NCI-H1694 (cell line): ENCODE measurements at regions not wholly inside any gene's neighbourhood (a gene's known extent, or its start where the extent isn't known, plus 50 kb on each side); places are given as distances from the start of the nearest gene placed in this dataset.
"Not testable (repeated sequence)": the region's sequence is repeated elsewhere in the genome, so short reads cannot be mapped to it uniquely, and the experiment has no call there.

Experiments used
- DNase-seq: peaks from one replicate; lab custom pipeline; 2025; lab: John Stamatoyannopoulos, UW

DNA sequence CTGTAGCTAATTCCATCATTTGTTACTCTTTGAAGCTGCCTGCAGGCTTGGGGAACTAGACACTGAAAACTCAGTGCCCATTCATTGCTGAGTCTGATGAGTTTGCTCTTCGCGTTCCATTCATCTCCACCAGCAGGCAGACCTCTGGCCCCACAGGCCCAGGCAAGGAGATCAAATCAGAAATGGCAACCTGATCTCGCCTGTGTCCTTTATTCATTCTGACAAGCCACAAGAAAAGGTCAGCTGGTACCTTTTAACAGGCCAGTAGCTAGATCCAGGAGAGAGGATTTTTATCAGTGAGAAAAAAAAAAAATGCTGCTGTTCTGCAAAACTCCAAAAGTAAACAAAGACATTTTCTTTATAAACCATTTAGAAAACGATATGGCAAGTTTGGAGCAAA lies 742.5 kb downstream of the ETS1 start:
- DNase-seq: no peak

DNA sequence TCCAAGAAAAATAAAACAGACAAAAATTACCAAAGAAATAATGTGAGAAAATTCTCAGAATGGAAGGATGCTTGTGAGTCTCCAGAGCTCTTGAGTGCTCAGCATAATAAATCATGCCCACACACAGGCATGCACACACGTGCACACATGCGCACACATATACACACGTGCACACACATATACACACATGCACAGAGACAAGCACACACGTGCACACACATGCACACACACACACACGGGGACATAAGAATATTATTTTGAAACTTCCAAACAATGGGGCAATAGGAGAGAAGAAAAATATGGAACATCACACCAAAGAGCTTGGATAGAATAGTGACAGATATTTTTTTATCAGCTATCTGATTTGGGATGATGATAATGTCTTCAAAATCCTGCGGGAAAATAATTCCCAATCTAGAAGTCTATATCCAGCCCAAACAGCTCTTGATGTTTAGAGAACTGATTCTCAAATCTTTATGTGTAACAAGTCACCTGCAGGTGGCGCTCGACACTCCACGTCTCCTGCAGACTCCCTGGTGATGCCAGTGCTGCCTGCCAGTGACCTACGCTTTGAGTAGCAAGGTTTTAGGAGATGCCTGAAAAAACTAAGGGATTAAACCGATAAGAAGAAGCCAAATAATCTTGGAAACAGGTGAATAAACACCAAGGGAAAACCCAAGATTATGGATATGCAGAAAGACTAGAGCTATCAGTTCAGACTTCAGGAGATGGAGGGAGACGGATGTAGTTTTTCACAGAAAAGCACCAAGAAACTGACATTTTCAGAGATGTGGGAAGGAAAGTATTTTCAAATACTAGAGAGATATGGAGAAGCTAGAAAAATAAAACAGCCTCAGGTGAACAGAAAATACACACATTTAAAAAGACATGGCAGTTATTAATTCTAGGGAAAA lies 743.6 kb downstream of the ETS1 start:
- DNase-seq: peak; percentile 26

DNA sequence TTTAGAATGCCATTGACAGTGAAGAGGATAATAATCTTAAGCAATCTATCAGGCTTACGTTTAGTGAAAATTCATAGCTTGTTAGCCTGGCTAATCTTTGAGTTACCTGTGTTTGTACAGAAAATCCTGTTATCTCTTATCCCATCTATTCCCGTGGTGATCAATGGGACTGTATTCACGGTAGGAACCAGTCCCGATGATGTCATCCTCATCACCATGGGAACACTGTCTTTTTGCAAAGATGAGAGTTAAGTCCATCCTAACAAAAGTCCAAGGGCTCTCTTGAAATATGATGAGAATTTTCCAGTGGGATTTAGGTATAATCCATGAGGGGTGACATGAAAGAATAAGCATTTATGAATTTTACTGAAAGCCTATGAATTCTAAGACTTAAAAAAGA lies 762.2 kb downstream of the ETS1 start:
- no peak for DNase-seq

DNA sequence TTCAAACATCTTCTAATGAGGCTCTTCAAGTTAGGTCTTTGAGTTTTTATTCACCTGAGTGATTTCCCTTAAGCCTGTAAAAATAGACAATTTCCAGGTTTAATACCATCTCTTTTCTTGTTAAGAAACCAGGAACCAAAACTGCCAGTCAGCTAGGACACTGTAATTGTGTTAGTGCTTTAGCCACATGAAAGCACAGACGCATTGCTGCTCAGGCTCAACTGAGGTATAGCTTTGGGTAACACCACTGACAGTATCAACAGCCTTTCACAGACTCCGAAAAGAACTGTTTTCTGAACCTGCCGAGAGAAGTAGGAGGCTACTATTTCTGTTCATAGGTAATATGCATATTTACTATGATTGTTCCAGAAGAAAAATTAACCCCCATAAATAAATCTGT lies 768.7 kb downstream of the ETS1 start:
- no peak for DNase-seq

DNA sequence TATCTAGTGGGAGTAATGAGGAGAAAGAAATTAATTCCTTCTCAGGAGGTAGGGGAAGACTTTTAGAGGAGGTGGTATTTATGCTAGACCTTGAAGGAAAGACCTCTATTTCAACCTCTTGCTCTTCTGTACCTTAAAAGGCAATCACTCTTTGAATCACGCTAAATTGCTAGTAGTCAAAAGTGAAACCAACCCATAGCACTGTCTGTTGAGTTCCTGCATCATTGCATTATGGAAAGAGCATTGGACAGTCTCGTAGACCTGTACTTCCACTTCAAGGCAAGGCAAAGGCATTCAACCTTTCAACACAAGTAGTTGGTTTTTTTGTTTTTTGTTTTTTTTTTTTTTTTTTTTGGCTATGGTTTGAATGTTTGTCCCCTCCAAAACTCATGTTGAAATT lies 770.4 kb downstream of the ETS1 start:
- DNase-seq: no peak

DNA sequence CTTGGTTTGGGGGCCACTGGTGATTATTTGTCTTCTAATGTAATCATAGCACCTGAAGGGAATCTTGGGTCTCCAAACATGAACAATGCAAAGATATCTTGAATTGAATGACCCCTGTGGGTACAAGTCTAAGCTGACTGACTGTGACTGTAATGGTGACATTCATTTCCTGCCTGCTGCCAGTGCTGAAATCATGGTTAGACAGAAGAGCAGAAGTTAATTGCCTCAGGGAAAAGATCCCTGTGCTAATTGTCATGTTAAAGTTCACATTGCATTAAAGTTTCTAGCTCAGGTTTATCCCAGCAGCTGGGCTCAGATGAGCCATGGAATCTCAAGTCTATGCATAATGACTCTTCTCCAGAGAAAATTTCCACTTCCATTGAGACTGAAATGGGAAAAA lies 772.0 kb downstream of the ETS1 start:
- no peak for DNase-seq

DNA sequence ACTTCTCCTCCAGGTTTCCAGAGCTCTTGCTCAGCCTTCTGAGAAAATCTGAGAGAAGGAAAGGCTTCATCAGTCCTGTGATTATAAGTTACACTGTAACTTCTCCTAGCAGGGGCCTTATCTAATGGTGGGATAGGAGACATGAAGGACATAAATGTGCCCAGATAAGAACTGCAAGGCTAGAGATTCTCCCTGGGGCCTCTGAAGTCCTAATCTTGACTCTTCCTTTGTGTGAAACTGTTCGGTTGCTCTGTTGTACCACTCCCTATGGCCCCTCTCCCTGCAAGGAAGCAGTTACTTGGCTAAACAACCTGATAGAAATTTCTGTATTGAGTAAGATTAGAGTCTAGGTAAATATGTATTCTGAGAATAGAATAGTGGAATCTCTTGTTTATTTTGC lies 780.9 kb downstream of the ETS1 start:
- DNase-seq: no peak

DNA sequence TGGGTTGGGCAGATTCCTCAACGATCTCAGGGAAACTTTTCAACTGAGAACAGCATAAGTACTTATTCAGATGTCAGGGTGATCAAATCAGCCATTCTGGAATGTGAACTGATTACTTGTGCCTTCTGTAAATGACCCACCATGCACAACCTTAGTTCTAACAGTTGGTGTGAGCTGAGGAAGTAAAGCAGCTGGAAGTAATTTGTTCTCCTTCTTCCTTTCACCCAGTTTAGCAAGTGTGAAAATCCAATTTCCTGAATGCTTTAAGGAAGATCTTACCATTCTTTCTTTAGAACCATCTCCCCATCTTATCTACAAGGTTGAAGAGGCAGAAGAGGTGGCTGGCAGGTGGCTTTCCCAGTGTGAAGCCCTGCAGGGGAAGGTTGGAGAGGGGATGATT lies 781.6 kb downstream of the ETS1 start:
- no peak for DNase-seq

DNA sequence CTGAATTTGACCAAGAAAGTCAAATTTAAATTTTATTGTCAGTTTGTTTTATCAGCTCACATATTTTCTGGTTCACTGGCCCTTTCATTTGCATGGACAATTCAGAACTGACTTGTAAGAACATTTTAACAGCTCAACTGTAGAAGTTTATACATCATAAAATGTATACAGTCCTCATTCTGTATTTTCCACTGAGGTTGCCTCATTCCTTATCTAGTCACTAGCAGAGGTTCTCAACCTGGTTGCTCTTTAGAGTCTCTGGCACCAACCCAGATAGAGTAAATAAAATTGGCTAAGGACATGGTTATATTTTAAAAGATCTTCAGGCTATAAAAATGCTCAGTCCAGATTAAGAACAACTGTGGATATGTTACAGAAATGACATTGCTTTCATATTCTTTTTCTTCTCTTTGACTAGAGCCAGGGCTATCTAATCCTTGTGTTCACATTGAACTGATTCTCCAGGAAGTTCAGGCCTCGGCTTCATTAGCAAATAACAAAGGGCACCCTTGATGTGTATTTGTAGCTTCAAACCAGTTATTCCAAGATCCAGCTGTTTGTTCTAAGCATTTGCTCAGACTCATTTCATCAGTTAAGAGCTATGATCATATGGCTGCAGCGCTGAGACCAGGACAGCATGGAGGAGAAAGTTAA lies 782.5 kb downstream of the ETS1 start:
- no peak for DNase-seq

DNA sequence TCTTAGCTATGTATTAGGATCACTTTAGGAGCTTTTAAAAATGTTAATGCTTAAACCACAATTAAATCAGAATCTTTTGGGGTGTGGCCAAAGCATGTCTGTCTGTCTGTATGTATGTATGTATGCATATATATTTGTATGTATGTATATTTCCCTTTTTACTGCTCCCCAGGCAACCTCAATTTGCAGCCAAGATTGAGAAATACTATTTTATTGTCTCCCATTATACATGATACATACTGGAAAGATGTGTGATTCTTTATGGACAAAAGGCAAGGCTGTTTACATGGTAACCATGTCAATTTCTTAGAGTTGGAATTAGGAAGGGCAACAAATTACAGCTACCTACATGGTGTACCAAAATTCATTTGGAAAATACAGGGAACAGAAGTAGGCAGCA lies 783.6 kb downstream of the ETS1 start:
- DNase-seq: no peak

DNA sequence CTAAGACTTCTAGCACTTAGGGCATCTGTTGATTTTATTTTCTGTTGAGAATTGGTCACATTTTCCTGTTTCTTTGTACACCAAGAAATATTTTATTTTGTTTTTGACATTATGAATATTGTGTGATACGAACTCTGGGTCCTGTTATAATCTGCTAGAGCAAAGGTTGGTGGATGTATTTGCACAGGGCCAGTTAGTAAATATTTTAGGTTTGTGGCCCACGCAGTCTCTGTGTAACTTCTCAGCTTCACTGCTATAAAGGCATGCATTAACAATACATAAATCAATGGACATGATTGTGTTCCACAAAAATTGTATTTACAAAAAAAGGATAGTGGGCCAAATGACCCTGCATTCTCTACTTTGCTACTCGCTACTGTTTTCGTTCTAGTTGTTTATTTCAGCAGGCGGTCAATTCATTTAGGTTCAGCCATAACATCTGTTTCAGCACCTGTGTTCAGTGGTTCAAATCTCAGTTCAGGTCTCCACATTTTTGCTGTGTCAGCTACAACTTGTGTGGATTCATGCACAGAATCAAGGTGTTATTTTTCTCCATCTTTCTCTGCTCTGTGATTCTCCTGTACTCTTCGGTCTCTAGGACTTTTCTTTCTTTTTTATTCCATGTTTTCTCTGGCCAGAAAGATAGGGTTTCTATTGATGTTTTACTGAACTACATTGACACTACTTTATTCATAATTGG lies 786.2 kb downstream of the ETS1 start:
- DNase-seq: no peak

DNA sequence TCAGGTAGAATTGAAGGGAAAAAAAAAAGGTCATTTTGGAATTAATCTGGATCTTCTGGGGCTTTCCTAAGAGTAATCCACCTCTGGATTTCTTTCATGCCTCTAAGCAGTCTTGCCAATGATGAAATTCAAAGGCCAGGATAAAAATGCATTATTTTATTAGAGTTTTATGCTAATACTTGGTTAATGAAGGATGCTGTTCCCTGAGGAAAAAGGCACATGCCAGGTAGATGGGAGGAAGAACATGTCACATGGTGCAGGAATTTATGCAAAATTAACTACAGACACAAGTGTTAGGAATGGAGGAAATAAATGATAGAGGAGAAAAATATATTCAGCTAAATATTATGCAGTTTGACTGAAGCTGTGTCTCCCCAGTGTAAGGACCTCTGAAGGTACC lies 792.0 kb downstream of the ETS1 start:
- no peak for DNase-seq

DNA sequence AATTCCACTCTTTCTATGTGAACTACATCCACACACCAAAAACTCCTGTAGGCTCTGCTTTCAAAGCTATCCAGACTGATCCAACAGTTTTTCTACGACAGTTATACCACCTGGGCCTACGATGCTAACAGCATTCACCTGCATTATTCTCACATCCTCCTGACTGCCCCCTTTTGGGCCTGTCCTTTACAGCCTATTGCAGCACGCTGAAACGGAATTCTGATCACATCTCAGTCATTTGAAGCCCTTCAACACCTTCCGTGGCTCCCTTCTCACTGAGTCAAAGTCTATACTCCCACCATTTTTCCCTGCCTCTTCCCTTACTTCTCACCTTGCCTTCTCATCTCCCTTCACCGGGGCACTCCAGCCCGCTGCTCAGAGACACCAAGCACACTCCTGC lies 791.3 kb upstream of the KIRREL3 start:
- no peak for DNase-seq

DNA sequence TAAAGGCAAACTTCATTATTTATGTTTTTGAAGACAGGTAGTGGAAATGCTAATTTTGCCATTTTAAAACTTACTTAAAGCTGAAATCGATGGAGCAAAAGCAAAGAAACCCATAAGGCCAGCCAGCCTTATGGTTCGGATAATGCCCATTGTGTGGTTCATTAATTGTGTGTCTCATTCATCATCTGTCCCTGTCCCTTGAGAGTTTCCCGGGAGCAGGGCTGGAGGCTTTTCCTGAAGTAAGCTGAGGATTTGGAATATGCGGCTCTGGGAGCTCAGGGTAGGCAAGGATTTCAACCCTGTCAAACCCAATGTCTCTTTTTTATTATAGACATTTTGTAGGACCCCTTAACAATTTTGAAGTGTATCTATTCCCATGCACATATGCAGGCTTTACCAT lies 790.0 kb upstream of the KIRREL3 start:
- DNase-seq: no peak

DNA sequence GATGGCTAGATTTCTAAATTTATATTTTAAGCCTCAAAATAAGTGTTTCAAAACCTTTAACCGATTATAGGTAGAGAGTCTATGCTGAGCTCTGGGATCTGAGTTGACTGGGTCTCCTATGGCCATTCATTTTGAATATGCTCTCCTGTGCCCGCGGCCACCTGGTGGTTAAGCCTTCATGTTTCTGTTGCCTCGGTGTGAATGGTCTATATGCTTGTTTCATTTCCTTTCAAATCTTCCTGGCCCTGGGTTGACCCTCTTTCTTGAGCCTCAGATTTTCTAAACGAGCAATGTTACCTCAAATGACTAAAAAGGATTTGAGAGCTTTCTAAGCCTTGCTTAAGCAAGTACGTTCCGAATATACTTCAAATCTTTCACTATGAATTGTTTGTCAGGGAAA lies 789.4 kb upstream of the KIRREL3 start:
- no peak for DNase-seq

DNA sequence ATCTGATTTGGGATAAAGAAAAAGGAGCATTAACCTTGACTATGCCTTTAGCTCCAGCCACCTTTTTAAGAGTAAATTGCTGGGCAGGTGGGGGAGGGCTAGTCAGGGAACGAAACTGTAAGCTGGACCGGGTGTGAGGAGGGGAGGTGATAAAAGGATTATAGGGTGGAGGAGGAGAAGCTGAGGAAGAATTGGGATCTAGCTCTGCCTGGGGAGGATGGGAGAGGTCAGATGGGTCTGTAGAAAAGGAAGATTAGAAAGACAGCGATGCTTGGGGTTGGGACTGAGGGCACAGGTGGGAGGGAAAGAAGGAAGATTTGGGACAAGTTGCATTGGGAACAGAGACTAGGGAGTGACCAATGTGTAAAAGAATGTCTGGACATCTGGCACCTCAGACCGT lies 772.4 kb upstream of the KIRREL3 start:
- not testable (repeated sequence) for DNase-seq

DNA sequence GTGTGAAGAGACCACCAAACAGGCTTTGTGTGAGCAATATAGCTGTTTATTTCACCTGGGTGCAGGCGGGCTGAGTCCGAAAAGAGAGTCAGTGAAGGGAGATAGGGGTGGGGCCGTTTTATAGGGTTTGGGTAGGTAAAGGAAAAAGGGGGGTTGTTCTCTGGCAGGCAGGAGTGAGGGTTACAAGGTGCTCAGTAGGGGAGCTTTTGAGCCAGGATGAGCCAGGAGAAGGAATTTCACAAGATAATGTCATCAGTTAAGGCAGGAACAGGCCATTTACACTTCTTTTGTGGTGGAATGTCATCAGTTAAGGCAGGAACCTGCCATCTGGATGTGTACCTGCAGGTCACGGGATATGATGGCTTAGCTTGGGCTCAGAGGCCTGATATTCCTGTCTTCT lies 768.4 kb upstream of the KIRREL3 start:
- not testable (repeated sequence) for DNase-seq

DNA sequence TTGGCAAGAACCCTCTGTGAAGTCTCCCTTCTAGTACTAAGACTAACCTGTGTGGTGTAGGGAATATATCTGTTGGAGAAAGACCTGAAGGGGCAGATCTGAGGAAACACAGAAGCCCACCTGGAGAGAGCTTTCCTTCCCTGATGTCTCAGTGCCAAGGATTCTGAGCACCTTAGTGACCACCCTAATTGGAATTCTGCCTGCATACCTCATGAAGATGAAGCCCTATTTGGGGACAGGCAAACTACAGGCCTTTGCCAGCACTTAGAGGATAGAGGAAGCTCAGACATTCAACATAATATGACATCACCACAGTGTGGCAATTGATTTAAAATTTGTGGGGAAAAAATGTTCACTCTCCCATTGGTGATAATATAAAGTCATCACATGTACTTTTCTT lies 766.2 kb upstream of the KIRREL3 start:
- no peak for DNase-seq

DNA sequence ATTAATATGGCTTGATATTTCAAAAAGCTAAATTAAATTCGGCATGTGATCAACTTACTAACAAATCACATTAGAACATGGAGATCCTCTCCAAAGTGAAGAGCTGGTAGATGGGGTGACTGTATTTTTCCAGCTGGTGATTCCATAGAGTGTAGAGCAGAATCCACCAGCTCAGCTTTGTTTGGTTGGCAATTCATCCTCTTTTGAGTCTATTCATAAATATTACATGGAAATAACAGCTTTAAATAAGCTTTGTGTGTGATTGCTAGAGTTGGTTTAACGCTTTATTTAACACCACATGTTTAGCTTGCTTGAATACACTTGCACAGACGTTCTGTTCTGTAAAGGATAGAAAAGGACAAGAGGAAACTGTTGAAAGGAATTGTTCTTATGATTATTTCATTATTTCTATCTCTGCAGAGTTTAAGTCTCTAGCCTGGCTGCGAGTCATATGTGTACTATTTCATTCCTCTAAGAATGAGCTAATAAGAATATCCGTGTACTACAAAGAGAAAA lies 738.3 kb upstream of the KIRREL3 start:
- no peak for DNase-seq

DNA sequence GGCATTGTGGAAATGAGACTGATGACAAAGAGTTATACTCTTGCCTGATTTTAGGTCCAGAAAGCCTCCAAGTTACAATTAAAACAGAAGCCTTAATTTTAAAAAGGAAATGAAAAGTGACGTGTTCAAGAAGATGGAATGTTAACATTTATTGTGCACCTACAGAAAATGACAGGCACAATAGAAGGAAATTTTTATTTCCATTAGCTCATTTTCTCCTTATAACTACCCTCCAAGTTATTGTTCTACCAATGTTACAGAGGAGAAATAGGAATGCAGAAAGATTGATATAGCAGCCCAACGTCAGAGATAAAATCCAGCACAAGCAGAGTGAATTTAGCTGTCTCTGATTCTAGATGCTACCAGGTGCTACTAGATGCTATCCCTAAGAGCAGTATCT lies 736.9 kb upstream of the KIRREL3 start:
- no peak for DNase-seq

DNA sequence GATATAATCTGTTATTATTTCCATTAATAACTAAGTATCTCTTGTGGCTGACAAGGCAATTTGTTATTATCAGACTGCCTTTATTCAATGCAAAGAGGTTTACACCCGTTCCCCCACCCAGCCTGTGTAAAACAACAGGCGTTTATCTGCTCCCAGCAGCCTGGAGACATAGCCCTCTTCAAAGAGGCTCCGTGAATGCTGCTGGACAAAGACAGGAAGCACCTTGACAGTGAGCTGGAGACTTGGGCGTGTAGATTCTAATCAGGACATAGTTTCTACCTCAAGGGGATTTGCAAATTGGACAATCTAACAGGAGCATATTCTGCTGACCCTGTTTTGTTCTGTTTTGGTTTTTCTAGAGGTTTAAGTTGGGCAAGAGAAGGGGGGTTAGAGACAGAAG lies 733.0 kb upstream of the KIRREL3 start:
- DNase-seq: no peak

DNA sequence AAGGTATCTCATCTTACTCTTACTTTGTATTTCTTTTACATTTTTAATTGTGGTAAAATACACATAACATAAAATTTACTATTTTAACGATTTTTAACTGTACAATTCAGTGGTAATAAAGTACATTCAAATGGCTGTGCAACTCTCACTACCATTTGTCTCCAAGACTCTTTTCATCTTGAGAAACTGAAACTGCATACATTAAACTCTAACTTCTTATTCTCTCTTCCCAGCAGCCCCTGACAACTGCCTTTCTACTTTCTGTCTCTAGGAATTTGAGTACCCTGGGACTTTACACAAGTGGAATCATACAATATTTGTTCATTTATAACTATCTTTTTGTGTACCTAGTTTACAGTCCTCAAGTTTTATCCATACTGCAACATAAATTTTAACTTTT lies 725.8 kb upstream of the KIRREL3 start:
- DNase-seq: no peak

DNA sequence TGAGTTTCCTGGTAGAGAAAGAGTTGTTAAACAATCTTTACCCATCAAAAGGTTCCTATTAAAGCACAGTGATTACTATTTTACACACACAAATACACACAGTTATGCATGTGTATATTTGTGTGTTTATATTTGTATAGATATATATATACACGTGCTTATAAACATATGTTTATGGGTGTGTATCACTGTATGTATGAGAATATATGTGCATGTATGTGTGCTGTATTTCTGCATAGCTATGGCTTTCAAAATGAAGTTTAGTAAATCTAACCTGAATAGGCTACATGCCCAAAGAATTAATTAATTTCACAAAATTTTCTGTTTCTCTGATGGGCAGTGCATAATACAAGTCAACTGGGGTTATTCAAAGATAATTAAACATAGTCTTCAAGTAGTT lies 723.1 kb upstream of the KIRREL3 start:
- no peak for DNase-seq
